OCI-LY3 (cell line): ENCODE measurements at regions not wholly inside any gene's neighbourhood (a gene's known extent, or its start where the extent isn't known, plus 50 kb on each side); places are given as distances from the start of the nearest gene placed in this dataset.
A peak's percentile ranks its signal among the peaks of the same experiment; 100 is the strongest.

Source experiments
- H2AFZ ChIP-seq: fragments of 200-600, 300-600 bp; shearing (Covaris generic); 2 replicates; pipeline ENCODE4 v1.6.0; 2014; ENCODE audit warnings: antibody characterized with exemption, low read depth, low read length
- H3K27ac ChIP-seq: fragments of 200-600, 300-600 bp; sonication (generic); 2 replicates; pipeline ENCODE4 v1.5.1; 2014; ENCODE audit warnings: mild to moderate bottlenecking, low read length, moderate library complexity, mixed read lengths
- H3K27me3 ChIP-seq: fragments of 200-600, 300-600 bp; sonication (generic); 2 replicates; pipeline ENCODE4 v1.6.1; 2014; ENCODE audit warnings: low read depth, low read length, mixed read lengths
- H3K36me3 ChIP-seq: fragments of 200-600, 300-600 bp; sonication (generic); replicated peaks from 2 replicates; pipeline ENCODE3; 2014; ENCODE audit warnings: low read depth, low read length, mixed read lengths
- H3K4me1 ChIP-seq: fragments of 300-600, 200-600 bp; sonication (generic); 2 replicates; pipeline ENCODE4 v1.6.1; 2014; ENCODE audit warnings: low read length, mixed read lengths
- H3K4me2 ChIP-seq: fragments of 200-600, 300-600 bp; sonication (generic); 2 replicates; pipeline ENCODE4 v1.6.1; 2014; ENCODE audit warnings: low read length, mixed read lengths
- H3K4me3 ChIP-seq: fragments of 300-600, 200-600 bp; sonication (generic); 2 replicates; pipeline ENCODE4 v1.5.1; 2014; ENCODE audit warnings: antibody characterized with exemption, mild to moderate bottlenecking, low read length, moderate library complexity
- H3K79me2 ChIP-seq: fragments of 300-600, 200-600 bp; shearing (Covaris generic); 2 replicates; pipeline ENCODE4 v1.6.1; 2014; ENCODE audit warnings: mild to moderate bottlenecking, low read length, mixed read lengths
- H3K9ac ChIP-seq: fragments of 300-600, 200-600 bp; shearing (Covaris generic); 2 replicates; pipeline ENCODE4 v1.6.0; 2014; ENCODE audit warnings: mild to moderate bottlenecking, low read length, moderate library complexity
- H3K9me3 ChIP-seq: fragments of 200-600, 300-600 bp; shearing (Covaris generic); 2 replicates; pipeline ENCODE4 v1.6.1; 2014; ENCODE audit warnings: low read length, mixed read lengths; ENCODE audit not compliant: insufficient read depth
- H4K20me1 ChIP-seq: fragments of 200-600, 300-600 bp; sonication (generic); 2 replicates; pipeline ENCODE4 v1.6.1; 2016; ENCODE audit warnings: low read length, mixed read lengths; ENCODE audit not compliant: insufficient read depth
- EZH2phosphoT487 ChIP-seq: fragments of 200-600 bp; shearing (Covaris generic); IDR thresholded peaks from 2 replicates; pipeline ENCODE4 v1.6.1; 2018; ENCODE audit warnings: antibody characterized with exemption, mixed run types, low read depth
- TF ChIP-seq, protein P1 (sequence below): fragments of 200-600, 300-600 bp; sonication (generic); IDR thresholded peaks from 2 replicates; pipeline ENCODE4 v1.5.1; 2014; ENCODE audit warnings: antibody characterized with exemption, low read length, low read depth

DNA sequence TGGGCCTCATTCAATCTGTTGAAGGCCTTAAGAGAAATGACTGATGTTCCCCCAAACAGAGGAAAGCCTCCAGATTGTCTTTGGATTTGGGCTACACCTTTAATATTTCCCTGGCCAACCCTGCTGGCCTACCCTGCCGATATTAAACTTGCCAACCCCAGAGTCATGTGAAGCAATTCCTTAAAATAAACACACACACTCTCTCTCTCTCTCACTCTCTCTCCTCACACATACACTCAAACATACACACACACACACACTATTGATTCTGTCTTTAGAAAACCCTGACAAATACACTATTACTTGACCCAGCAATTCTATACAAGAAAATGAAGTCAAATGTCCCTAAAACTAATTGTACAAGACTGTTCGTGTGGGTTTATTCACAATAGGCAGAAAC is 109.9 kb upstream of the ST8SIA2 start:
- TF ChIP-seq EZH2phosphoT487, result no peak
- TF ChIP-seq, protein P1, sequence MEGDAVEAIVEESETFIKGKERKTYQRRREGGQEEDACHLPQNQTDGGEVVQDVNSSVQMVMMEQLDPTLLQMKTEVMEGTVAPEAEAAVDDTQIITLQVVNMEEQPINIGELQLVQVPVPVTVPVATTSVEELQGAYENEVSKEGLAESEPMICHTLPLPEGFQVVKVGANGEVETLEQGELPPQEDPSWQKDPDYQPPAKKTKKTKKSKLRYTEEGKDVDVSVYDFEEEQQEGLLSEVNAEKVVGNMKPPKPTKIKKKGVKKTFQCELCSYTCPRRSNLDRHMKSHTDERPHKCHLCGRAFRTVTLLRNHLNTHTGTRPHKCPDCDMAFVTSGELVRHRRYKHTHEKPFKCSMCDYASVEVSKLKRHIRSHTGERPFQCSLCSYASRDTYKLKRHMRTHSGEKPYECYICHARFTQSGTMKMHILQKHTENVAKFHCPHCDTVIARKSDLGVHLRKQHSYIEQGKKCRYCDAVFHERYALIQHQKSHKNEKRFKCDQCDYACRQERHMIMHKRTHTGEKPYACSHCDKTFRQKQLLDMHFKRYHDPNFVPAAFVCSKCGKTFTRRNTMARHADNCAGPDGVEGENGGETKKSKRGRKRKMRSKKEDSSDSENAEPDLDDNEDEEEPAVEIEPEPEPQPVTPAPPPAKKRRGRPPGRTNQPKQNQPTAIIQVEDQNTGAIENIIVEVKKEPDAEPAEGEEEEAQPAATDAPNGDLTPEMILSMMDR, result no peak
- no peaks in the 10 kb centered on the region for H4K20me1 ChIP-seq
- H3K4me3 ChIP-seq, result no peak overlapping the region
- H2AFZ ChIP-seq, result no peak overlapping the region
- no peak overlapping the region for H3K4me2 ChIP-seq
- H3K9me3 ChIP-seq, result no peaks in the 10 kb centered on the region
- no peaks in the 10 kb centered on the region for H3K79me2 ChIP-seq
- no peaks in the 10 kb centered on the region for H3K36me3 ChIP-seq
- H3K27ac ChIP-seq, result no peak overlapping the region
- peaks cover 15% of the 10 kb centered on the region for H3K27me3 ChIP-seq
- H3K9ac ChIP-seq, result no peak overlapping the region
- no peaks in the 10 kb centered on the region for H3K4me1 ChIP-seq

DNA sequence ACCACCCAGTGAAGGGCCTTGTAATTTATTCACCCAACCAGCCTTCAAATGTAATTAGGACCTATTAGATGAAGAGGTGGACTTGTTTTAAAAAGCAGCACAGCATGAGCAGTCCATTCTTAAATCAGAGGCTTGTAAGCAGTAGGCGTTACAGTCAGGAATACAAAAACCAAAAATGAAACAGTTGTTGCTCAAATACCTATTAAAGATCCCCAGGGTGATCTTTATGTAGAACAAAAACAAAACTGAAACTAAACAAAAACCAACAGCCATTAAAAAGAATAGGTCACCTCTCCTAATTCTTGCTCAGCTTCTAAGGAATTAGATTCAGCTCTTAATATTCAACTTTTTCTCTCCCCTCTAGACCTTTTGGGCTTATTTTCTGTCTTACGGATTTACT is 104.9 kb upstream of the ST8SIA2 start:
- Histone ChIP-seq H3K9ac (no peak overlapping the region), H3K27me3 (peaks cover 29% of the 10 kb centered on the region), H3K27ac (no peak overlapping the region), H3K79me2 (no peaks in the 10 kb centered on the region), H3K4me3 (no peak overlapping the region), H3K9me3 (no peaks in the 10 kb centered on the region), H3K4me1 (no peaks in the 10 kb centered on the region), H3K36me3 (no peaks in the 10 kb centered on the region), H2AFZ (no peak overlapping the region), H3K4me2 (peak overlapping the region; percentile 20), H4K20me1 (no peaks in the 10 kb centered on the region)
- TF ChIP-seq EZH2phosphoT487, result no peak
- TF ChIP-seq, protein P1, result no peak

DNA sequence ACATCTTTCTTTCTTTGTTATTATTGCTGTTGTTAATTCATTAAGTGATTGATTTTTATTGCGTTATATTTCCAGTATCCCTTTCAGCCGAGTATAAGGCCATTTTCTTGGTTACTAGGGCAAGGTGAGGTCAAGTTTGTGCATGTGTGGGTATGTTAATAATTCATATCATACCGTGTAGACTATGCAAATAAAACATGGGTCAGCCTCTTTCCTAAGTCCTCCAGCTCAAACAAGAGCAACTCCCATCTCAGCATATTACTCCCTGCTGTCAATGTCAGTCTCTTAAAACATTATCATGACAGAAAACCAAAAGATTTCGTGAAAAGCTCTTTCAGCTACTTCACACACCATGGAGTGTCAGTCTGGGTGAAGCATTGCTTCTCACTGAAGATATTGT is 103.9 kb upstream of the ST8SIA2 start:
- no peak overlapping the region for H3K9ac ChIP-seq
- H4K20me1 ChIP-seq, result no peaks in the 10 kb centered on the region
- no peaks in the 10 kb centered on the region for H3K9me3 ChIP-seq
- TF ChIP-seq EZH2phosphoT487, result no peak
- TF ChIP-seq, protein P1, result no peak
- H2AFZ ChIP-seq, result no peak overlapping the region
- H3K4me3 ChIP-seq, result no peak overlapping the region
- H3K79me2 ChIP-seq, result no peaks in the 10 kb centered on the region
- no peak overlapping the region for H3K27ac ChIP-seq
- no peaks in the 10 kb centered on the region for H3K36me3 ChIP-seq
- no peaks in the 10 kb centered on the region for H3K4me1 ChIP-seq
- peaks cover 35% of the 10 kb centered on the region for H3K27me3 ChIP-seq
- H3K4me2 ChIP-seq, result no peak overlapping the region

DNA sequence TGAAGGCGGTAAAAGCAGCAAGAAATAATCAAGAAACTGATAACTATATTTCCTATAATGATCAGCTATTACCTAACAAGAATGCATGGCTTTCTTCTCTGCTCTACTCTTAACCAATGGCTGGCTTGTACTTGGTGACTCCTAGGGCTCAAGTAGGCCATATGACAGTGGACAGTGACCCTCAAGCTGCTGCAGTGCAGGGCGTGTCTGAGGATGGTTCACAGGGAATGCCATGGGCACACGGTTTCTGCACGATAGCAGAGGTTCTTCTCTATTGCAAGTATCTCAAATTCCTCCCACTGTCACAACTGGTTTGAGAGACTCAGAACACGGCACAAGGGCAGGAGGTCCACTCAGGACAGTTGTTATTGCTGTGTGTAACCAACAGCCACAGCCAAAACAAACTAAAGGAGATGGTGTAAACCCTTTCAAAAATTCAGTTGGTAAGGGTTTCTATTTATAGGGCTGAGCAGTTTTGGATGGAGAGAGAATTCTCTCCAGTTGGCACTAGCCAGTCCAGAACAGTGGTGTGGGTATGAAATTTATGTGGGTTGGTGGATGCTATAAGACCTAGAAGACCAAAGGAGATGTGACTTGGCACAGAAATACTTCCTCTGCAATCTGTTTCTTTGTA is 103.2 kb upstream of the ST8SIA2 start:
- TF ChIP-seq EZH2phosphoT487, result no peak
- TF ChIP-seq, protein P1, result no peak
- no peak overlapping the region for H3K9ac ChIP-seq
- no peaks in the 10 kb centered on the region for H3K79me2 ChIP-seq
- no peaks in the 10 kb centered on the region for H3K9me3 ChIP-seq
- no peak overlapping the region for H3K4me2 ChIP-seq
- no peaks in the 10 kb centered on the region for H3K4me1 ChIP-seq
- H3K4me3 ChIP-seq, result no peak overlapping the region
- no peaks in the 10 kb centered on the region for H4K20me1 ChIP-seq
- no peak overlapping the region for H3K27ac ChIP-seq
- H3K27me3 ChIP-seq, result peaks cover 38% of the 10 kb centered on the region
- no peaks in the 10 kb centered on the region for H3K36me3 ChIP-seq
- no peak overlapping the region for H2AFZ ChIP-seq
